ENCODE measurements at regions not wholly inside any gene's neighbourhood (a gene's known extent, or its start where the extent isn't known, plus 50 kb on each side); places are given as distances from the start of the nearest gene placed in this dataset.

DNA sequence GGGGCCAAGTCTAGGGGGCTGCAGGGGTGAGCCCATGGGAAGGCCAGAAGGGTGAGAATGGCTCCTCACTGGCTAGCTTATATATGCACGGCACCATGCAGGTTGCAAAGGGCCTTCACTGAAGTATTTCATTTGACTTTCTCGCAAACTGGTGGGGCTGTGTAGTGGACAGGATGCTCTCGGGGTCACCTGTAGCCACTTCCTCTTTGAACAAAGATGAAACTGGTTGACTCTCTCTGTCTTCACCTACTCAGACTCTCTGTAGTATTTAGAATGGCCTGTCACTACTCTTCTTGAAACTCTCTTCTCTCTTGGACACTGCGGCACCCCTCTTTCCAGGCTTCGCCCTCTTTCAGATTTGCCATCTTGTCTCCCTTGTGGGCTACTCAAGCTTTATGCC lies 560.5 kb downstream of the PKHD1 start:
- no peak overlapping the region for H3K9ac ChIP-seq (ENCODE audit: low read depth in 1 of 2, low read length in 2 of 2)
- no peaks in the 10 kb centered on the region for H3K36me3 ChIP-seq (ENCODE audit: control insufficient read depth in 1 of 2, insufficient read depth in 2 of 2, low read length in 2 of 2)
- H3K4me3 ChIP-seq (ENCODE audit: low read depth in 1 of 2, low read length in 2 of 2): no peak overlapping the region
- no peak overlapping the region for H3K27ac ChIP-seq (ENCODE audit: low read depth, low read length)
- H3K27me3 ChIP-seq (ENCODE audit: control insufficient read depth in 1 of 2, insufficient read depth in 2 of 2, low read length in 2 of 2): no peaks in the 10 kb centered on the region
- H3K4me1 ChIP-seq (ENCODE audit: control insufficient read depth in 1 of 2, insufficient read depth in 2 of 2, low read length in 2 of 2): no peaks in the 10 kb centered on the region
- no peaks in the 10 kb centered on the region for H3K9me3 ChIP-seq (ENCODE audit: control insufficient read depth in 1 of 2, low read length in 2 of 2)

GRCh38 chr6:51528556-51528955 lies 558.9 kb downstream of the PKHD1 start:
- Histone ChIP-seq H3K9me3 (ENCODE audit: control insufficient read depth in 1 of 2, low read length in 2 of 2) (no peaks in the 10 kb centered on the region), H3K4me3 (ENCODE audit: low read depth in 1 of 2, low read length in 2 of 2) (no peak overlapping the region), H3K36me3 (ENCODE audit: control insufficient read depth in 1 of 2, insufficient read depth in 2 of 2, low read length in 2 of 2) (no peaks in the 10 kb centered on the region), H3K27ac (ENCODE audit: low read depth, low read length) (no peak overlapping the region), H3K9ac (ENCODE audit: low read depth in 1 of 2, low read length in 2 of 2) (no peak overlapping the region), H3K4me1 (ENCODE audit: control insufficient read depth in 1 of 2, insufficient read depth in 2 of 2, low read length in 2 of 2) (no peaks in the 10 kb centered on the region), H3K27me3 (ENCODE audit: control insufficient read depth in 1 of 2, insufficient read depth in 2 of 2, low read length in 2 of 2) (no peaks in the 10 kb centered on the region)

DNA sequence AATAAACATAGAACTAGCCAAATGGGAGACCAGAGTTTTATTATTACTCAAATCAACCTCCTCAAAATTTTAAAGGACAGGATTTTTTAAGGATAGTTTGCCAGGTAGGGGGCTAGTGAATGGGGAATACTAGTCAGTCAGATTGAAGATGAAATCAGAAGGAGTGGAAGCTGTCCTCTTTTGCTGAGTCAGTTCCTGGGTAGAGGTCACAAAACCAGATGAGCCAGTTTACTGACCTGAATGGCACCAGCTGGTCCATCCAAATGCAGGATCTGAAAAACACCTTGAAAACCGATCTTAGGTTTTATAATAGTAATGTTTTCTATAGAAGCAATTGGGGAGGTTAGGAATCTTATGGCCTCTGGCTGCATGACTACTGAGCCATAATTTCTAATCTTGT lies 558.2 kb downstream of the PKHD1 start:
- Histone ChIP-seq H3K36me3 (ENCODE audit: control insufficient read depth in 1 of 2, insufficient read depth in 2 of 2, low read length in 2 of 2) (no peaks in the 10 kb centered on the region), H3K9me3 (ENCODE audit: control insufficient read depth in 1 of 2, low read length in 2 of 2) (no peaks in the 10 kb centered on the region), H3K27me3 (ENCODE audit: control insufficient read depth in 1 of 2, insufficient read depth in 2 of 2, low read length in 2 of 2) (no peaks in the 10 kb centered on the region), H3K4me3 (ENCODE audit: low read depth in 1 of 2, low read length in 2 of 2) (no peak overlapping the region), H3K9ac (ENCODE audit: low read depth in 1 of 2, low read length in 2 of 2) (no peak overlapping the region), H3K4me1 (ENCODE audit: control insufficient read depth in 1 of 2, insufficient read depth in 2 of 2, low read length in 2 of 2) (no peaks in the 10 kb centered on the region), H3K27ac (ENCODE audit: low read depth, low read length) (no peak overlapping the region)

GRCh38 chr6:51531623-51532022 lies 555.8 kb downstream of the PKHD1 start:
- Histone ChIP-seq H3K9me3 (ENCODE audit: control insufficient read depth in 1 of 2, low read length in 2 of 2) (no peaks in the 10 kb centered on the region), H3K4me1 (ENCODE audit: control insufficient read depth in 1 of 2, insufficient read depth in 2 of 2, low read length in 2 of 2) (no peaks in the 10 kb centered on the region), H3K4me3 (ENCODE audit: low read depth in 1 of 2, low read length in 2 of 2) (no peak overlapping the region), H3K9ac (ENCODE audit: low read depth in 1 of 2, low read length in 2 of 2) (no peak overlapping the region), H3K27ac (ENCODE audit: low read depth, low read length) (no peak overlapping the region), H3K27me3 (ENCODE audit: control insufficient read depth in 1 of 2, insufficient read depth in 2 of 2, low read length in 2 of 2) (no peaks in the 10 kb centered on the region), H3K36me3 (ENCODE audit: control insufficient read depth in 1 of 2, insufficient read depth in 2 of 2, low read length in 2 of 2) (no peaks in the 10 kb centered on the region)

DNA sequence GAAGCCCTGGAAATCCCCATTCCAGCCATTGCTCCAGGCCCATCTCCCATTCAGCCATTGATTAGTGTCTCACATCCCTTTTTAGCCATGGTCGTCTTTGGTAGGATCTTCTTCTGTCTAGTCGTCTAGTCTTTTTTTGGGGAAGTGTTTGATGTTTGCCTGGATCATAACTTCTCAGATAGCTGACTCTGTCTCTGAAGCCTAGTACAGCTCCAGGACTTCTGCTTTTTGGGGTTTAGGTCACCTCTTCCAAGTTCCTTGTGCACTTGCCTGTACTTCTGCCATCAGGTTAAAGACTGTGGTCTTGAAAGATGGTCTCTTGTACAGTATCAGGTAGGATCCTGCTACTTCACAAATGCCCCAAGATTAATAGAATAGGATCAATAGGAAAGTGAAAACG lies 553.5 kb downstream of the PKHD1 start:
- Histone ChIP-seq H3K4me3 (ENCODE audit: low read depth in 1 of 2, low read length in 2 of 2) (no peak overlapping the region), H3K9me3 (ENCODE audit: control insufficient read depth in 1 of 2, low read length in 2 of 2) (no peaks in the 10 kb centered on the region), H3K9ac (ENCODE audit: low read depth in 1 of 2, low read length in 2 of 2) (no peak overlapping the region), H3K4me1 (ENCODE audit: control insufficient read depth in 1 of 2, insufficient read depth in 2 of 2, low read length in 2 of 2) (no peaks in the 10 kb centered on the region), H3K27ac (ENCODE audit: low read depth, low read length) (no peak overlapping the region), H3K27me3 (ENCODE audit: control insufficient read depth in 1 of 2, insufficient read depth in 2 of 2, low read length in 2 of 2) (no peaks in the 10 kb centered on the region), H3K36me3 (ENCODE audit: control insufficient read depth in 1 of 2, insufficient read depth in 2 of 2, low read length in 2 of 2) (no peaks in the 10 kb centered on the region)

DNA sequence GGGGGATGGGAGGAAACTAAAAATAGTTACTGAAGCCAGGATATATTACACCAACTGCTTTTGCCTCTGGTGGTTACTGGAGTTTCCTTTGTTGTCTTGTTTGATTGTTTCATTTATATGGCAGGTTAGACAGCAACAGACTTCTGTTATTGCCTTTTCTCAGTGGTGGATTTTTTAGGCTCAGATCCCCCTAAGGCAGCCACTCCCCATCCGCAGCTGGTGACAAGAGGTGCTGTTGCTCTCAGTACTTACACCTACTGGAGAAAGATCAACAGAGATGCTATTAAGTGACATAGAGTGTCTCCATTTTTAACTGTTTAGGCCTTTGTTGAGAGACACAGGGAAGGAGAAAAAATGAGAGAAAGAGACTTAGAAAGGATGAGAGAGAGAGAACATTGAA lies 552.1 kb downstream of the PKHD1 start:
- H3K4me1 ChIP-seq (ENCODE audit: control insufficient read depth in 1 of 2, insufficient read depth in 2 of 2, low read length in 2 of 2): no peaks in the 10 kb centered on the region
- no peak overlapping the region for H3K27ac ChIP-seq (ENCODE audit: low read depth, low read length)
- H3K36me3 ChIP-seq (ENCODE audit: control insufficient read depth in 1 of 2, insufficient read depth in 2 of 2, low read length in 2 of 2): no peaks in the 10 kb centered on the region
- no peak overlapping the region for H3K9ac ChIP-seq (ENCODE audit: low read depth in 1 of 2, low read length in 2 of 2)
- H3K4me3 ChIP-seq (ENCODE audit: low read depth in 1 of 2, low read length in 2 of 2): no peak overlapping the region
- H3K27me3 ChIP-seq (ENCODE audit: control insufficient read depth in 1 of 2, insufficient read depth in 2 of 2, low read length in 2 of 2): no peaks in the 10 kb centered on the region
- H3K9me3 ChIP-seq (ENCODE audit: control insufficient read depth in 1 of 2, low read length in 2 of 2): no peaks in the 10 kb centered on the region

DNA sequence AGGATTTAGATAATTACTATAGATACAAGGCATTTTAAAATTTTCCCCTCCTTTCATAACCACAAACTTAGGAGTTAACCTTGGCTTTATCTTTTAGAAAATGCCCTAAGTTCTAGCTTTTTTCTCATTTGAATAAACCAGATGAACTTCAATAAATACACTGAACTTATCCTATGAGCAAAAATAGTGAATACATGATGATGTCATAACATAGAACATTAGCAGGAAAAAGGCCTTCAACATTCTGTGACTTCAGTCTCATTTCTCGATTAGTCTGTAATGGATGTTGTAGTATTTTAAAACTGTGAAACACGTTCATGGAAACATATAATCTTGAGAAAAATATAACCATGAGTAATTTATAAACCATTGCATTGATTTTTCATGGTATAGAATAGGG lies 550.7 kb downstream of the PKHD1 start:
- Histone ChIP-seq H3K27ac (ENCODE audit: low read depth, low read length) (no peak overlapping the region), H3K9ac (ENCODE audit: low read depth in 1 of 2, low read length in 2 of 2) (no peak overlapping the region), H3K4me3 (ENCODE audit: low read depth in 1 of 2, low read length in 2 of 2) (no peak overlapping the region), H3K36me3 (ENCODE audit: control insufficient read depth in 1 of 2, insufficient read depth in 2 of 2, low read length in 2 of 2) (no peaks in the 10 kb centered on the region), H3K9me3 (ENCODE audit: control insufficient read depth in 1 of 2, low read length in 2 of 2) (no peaks in the 10 kb centered on the region), H3K4me1 (ENCODE audit: control insufficient read depth in 1 of 2, insufficient read depth in 2 of 2, low read length in 2 of 2) (no peaks in the 10 kb centered on the region), H3K27me3 (ENCODE audit: control insufficient read depth in 1 of 2, insufficient read depth in 2 of 2, low read length in 2 of 2) (no peaks in the 10 kb centered on the region)

DNA sequence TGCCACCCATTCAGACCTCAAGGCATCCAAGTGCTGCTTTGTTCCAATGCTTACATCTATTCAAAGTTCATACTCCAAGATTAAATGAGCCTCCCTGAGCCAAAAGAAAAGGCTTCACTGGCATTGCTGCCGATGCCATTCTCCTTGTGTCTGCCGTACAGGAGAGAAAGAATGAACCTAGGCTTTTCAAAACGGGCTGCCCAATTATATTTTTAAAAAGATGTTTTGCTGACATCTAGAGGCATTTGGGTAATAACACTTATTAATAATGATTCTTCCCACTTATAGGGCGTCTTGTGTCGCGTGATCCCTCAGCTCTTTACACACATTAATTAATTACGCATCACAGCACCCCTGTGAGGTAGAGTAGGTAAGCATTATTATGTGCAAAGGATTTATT lies 545.6 kb downstream of the PKHD1 start:
- Histone ChIP-seq H3K36me3 (ENCODE audit: control insufficient read depth in 1 of 2, insufficient read depth in 2 of 2, low read length in 2 of 2) (no peaks in the 10 kb centered on the region), H3K27ac (ENCODE audit: low read depth, low read length) (no peak overlapping the region), H3K9me3 (ENCODE audit: control insufficient read depth in 1 of 2, low read length in 2 of 2) (no peaks in the 10 kb centered on the region), H3K9ac (ENCODE audit: low read depth in 1 of 2, low read length in 2 of 2) (no peak overlapping the region), H3K4me3 (ENCODE audit: low read depth in 1 of 2, low read length in 2 of 2) (no peak overlapping the region), H3K4me1 (ENCODE audit: control insufficient read depth in 1 of 2, insufficient read depth in 2 of 2, low read length in 2 of 2) (no peaks in the 10 kb centered on the region), H3K27me3 (ENCODE audit: control insufficient read depth in 1 of 2, insufficient read depth in 2 of 2, low read length in 2 of 2) (no peaks in the 10 kb centered on the region)

DNA sequence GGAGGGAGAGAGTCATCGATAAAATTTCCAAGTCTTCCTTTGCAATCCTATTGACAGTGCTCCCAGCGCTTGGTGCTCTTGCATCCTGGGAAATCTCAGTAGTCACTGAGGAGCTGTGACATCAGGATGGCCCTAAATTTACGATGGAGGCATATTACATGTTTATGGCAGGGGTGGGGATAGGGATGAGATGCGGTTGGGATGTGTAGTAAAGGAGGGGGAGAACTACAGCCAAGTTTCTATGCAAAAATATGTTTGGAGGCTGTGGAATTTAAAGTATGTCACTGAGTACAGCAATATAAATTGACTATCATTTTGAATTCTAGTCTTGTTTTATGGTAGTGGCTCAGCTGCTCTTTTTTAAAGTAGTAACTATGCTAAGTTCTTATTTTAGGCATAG lies 544.9 kb downstream of the PKHD1 start:
- no peaks in the 10 kb centered on the region for H3K9me3 ChIP-seq (ENCODE audit: control insufficient read depth in 1 of 2, low read length in 2 of 2)
- no peak overlapping the region for H3K27ac ChIP-seq (ENCODE audit: low read depth, low read length)
- H3K27me3 ChIP-seq (ENCODE audit: control insufficient read depth in 1 of 2, insufficient read depth in 2 of 2, low read length in 2 of 2): no peaks in the 10 kb centered on the region
- H3K4me3 ChIP-seq (ENCODE audit: low read depth in 1 of 2, low read length in 2 of 2): no peak overlapping the region
- H3K4me1 ChIP-seq (ENCODE audit: control insufficient read depth in 1 of 2, insufficient read depth in 2 of 2, low read length in 2 of 2): no peaks in the 10 kb centered on the region
- no peak overlapping the region for H3K9ac ChIP-seq (ENCODE audit: low read depth in 1 of 2, low read length in 2 of 2)
- H3K36me3 ChIP-seq (ENCODE audit: control insufficient read depth in 1 of 2, insufficient read depth in 2 of 2, low read length in 2 of 2): no peaks in the 10 kb centered on the region

- H3K4me3 ChIP-seq (ENCODE audit: low read depth in 1 of 2, low read length in 2 of 2): no peak overlapping the region
- H3K36me3 ChIP-seq (ENCODE audit: control insufficient read depth in 1 of 2, insufficient read depth in 2 of 2, low read length in 2 of 2): no peaks in the 10 kb centered on the region
- H3K27ac ChIP-seq (ENCODE audit: low read depth, low read length): no peak overlapping the region
- no peaks in the 10 kb centered on the region for H3K9me3 ChIP-seq (ENCODE audit: control insufficient read depth in 1 of 2, low read length in 2 of 2)
- H3K4me1 ChIP-seq (ENCODE audit: control insufficient read depth in 1 of 2, insufficient read depth in 2 of 2, low read length in 2 of 2): no peaks in the 10 kb centered on the region
- no peak overlapping the region for H3K9ac ChIP-seq (ENCODE audit: low read depth in 1 of 2, low read length in 2 of 2)
- no peaks in the 10 kb centered on the region for H3K27me3 ChIP-seq (ENCODE audit: control insufficient read depth in 1 of 2, insufficient read depth in 2 of 2, low read length in 2 of 2)
Observed at GRCh38 chr6:51550243-51550642, 537.2 kb downstream of the PKHD1 start.

GRCh38 chr6:51552435-51552834 lies 535.0 kb downstream of the PKHD1 start:
- no peak overlapping the region for H3K9ac ChIP-seq (ENCODE audit: low read depth in 1 of 2, low read length in 2 of 2)
- no peaks in the 10 kb centered on the region for H3K27me3 ChIP-seq (ENCODE audit: control insufficient read depth in 1 of 2, insufficient read depth in 2 of 2, low read length in 2 of 2)
- H3K9me3 ChIP-seq (ENCODE audit: control insufficient read depth in 1 of 2, low read length in 2 of 2): no peaks in the 10 kb centered on the region
- no peak overlapping the region for H3K27ac ChIP-seq (ENCODE audit: low read depth, low read length)
- no peak overlapping the region for H3K4me3 ChIP-seq (ENCODE audit: low read depth in 1 of 2, low read length in 2 of 2)
- H3K36me3 ChIP-seq (ENCODE audit: control insufficient read depth in 1 of 2, insufficient read depth in 2 of 2, low read length in 2 of 2): no peaks in the 10 kb centered on the region
- H3K4me1 ChIP-seq (ENCODE audit: control insufficient read depth in 1 of 2, insufficient read depth in 2 of 2, low read length in 2 of 2): no peaks in the 10 kb centered on the region

Measured in duodenal mucosa (tissue), 2 donors.